H1 (cell line): ENCODE measurements at regions not wholly inside any gene's neighbourhood (a gene's known extent, or its start where the extent isn't known, plus 50 kb on each side); places are given as distances from the start of the nearest gene placed in this dataset.

Experiments
- CTCF ChIA-PET: fragments of 300-600 bp; sonication (Branson Sonifier 250); formaldehyde crosslinking; loops from one replicate; lab custom pipeline; 2021; ENCODE audit not compliant: partially characterized antibody; lab: Charles Lee
- POLR2A ChIA-PET: fragments of 300-600 bp; sonication (Branson Sonifier 250); formaldehyde crosslinking; loops from one replicate; lab custom pipeline; 2021; ENCODE audit warnings: inconsistent platforms; ENCODE audit not compliant: partially characterized antibody; lab: Charles Lee
- DNase-seq, 2 experiments: peaks; one replicate each; pipeline versions ENCODE4 v3.0.0 to v3.0.0-alpha.2; 2010 to 2022; ENCODE audit warnings: low spot score in 2 of 2, low read depth in 1 of 2, mixed read lengths in 1 of 2
- FAIRE-seq: peaks from 2 replicates; lab custom pipeline; 2011; peaks lifted over from hg19 to GRCh38; lab: Jason Lieb, UNC
- H2AFZ ChIP-seq: 2 replicates; pipeline ENCODE4 v1.8.1; 2012; ENCODE audit warnings: low read length, inconsistent platforms
- H2AK5ac ChIP-seq: 2 replicates; pipeline ENCODE4 v1.6.1; 2013; ENCODE audit warnings: low read depth, low read length
- H2BK120ac ChIP-seq: replicated peaks from 2 replicates; pipeline ENCODE3; 2013; ENCODE audit warnings: low read depth, low read length, inconsistent platforms
- H2BK12ac ChIP-seq: 2 replicates; pipeline ENCODE4 v1.6.1; 2013; ENCODE audit warnings: low read depth, low read length
- H2BK15ac ChIP-seq: 2 replicates; pipeline ENCODE4 v1.6.1; 2013; ENCODE audit warnings: low read length
- H2BK20ac ChIP-seq: 2 replicates; pipeline ENCODE4 v1.6.1; 2013; ENCODE audit warnings: low read length
- H2BK5ac ChIP-seq: 2 replicates; pipeline ENCODE4 v1.6.1; 2013; ENCODE audit warnings: low read depth, low read length
- H3K14ac ChIP-seq: 2 replicates; pipeline ENCODE4 v1.6.1; 2013; ENCODE audit warnings: inconsistent platforms; ENCODE audit not compliant: insufficient read length
- H3K18ac ChIP-seq: 2 replicates; pipeline ENCODE4 v1.6.1; 2013; ENCODE audit warnings: low read length; ENCODE audit errors: extremely low read depth
- H3K23ac ChIP-seq: 2 replicates; pipeline ENCODE4 v1.6.1; 2013; ENCODE audit warnings: inconsistent platforms; ENCODE audit not compliant: insufficient read length
- H3K23me2 ChIP-seq: 2 replicates; pipeline ENCODE4 v1.6.1; 2013; ENCODE audit warnings: low read depth, low read length
- H3K27ac ChIP-seq: 2 replicates; pipeline ENCODE4 v1.6.1; 2011; ENCODE audit warnings: low read depth, low read length, inconsistent platforms
- H3K27me3 ChIP-seq, 4 experiments: replicated peaks in 1 of 4; 1 replicate in 1 of 4; 2 replicates in 3 of 4; pipeline versions ENCODE4 v1.6.1 to v1.8.1; 2011 to 2013; ENCODE audit warnings: low read length in 3 of 4, mild to moderate bottlenecking in 3 of 4, inconsistent platforms in 2 of 4, mixed read lengths in 2 of 4, moderate library complexity in 1 of 4; ENCODE audit not compliant: control insufficient read depth in 3 of 4, insufficient read depth in 3 of 4; ENCODE audit errors: extremely low read depth in 1 of 4
- H3K36me3 ChIP-seq, 4 experiments: 2 replicates each; pipeline versions ENCODE4 v1.6.1 to v1.8.1; 2011 to 2013; ENCODE audit warnings: mild to moderate bottlenecking in 4 of 4, low read length in 3 of 4, moderate library complexity in 2 of 4, control low read depth in 1 of 4, inconsistent platforms in 1 of 4; ENCODE audit not compliant: insufficient read depth in 4 of 4, control insufficient read depth in 2 of 4
- H3K4ac ChIP-seq: replicated peaks from 2 replicates; pipeline ENCODE3; 2013; ENCODE audit warnings: low read length, low read depth, mixed read lengths, inconsistent platforms; ENCODE audit not compliant: insufficient read length
- H3K4me1 ChIP-seq, 4 experiments: replicated peaks in 1 of 4; 1 replicate in 1 of 4; 2 replicates in 3 of 4; pipeline versions ENCODE4 v1.6.1 to v1.8.1; 2011 to 2013; ENCODE audit warnings: low read length in 3 of 4, inconsistent platforms in 2 of 4, mixed read lengths in 1 of 4; ENCODE audit not compliant: insufficient read depth in 4 of 4, control insufficient read depth in 3 of 4
- H3K4me2 ChIP-seq, 2 experiments: 2 replicates each; pipeline versions ENCODE4 v1.6.1 to v1.8.1; 2011 to 2013; ENCODE audit warnings: low read depth in 2 of 2, low read length in 2 of 2, control low read depth in 1 of 2, inconsistent platforms in 1 of 2, mild to moderate bottlenecking in 1 of 2; ENCODE audit not compliant: insufficient read depth in 1 of 2
- H3K4me3 ChIP-seq, 4 experiments: fragments of 200-600, 300-600 bp in 1 of 4; sonication (generic), shearing (Covaris generic), sonication (Bioruptor Twin) in 1 of 4; 2 replicates each; pipeline versions ENCODE4 v1.5.1 to v1.8.1; 2011 to 2016; ENCODE audit warnings: low read length in 4 of 4, low read depth in 3 of 4, control low read depth in 2 of 4, inconsistent platforms in 2 of 4, mild to moderate bottlenecking in 2 of 4, mixed read lengths in 1 of 4, moderate library complexity in 1 of 4; ENCODE audit not compliant: insufficient read depth in 2 of 4; ENCODE audit errors: extremely low read depth in 1 of 4
- H3K56ac ChIP-seq: replicated peaks from 2 replicates; pipeline ENCODE3; 2013; ENCODE audit warnings: low read depth, mild to moderate bottlenecking, mixed read lengths, low read length, inconsistent platforms; ENCODE audit not compliant: insufficient read length
- H3K79me1 ChIP-seq: 2 replicates; pipeline ENCODE4 v1.6.1; 2013; ENCODE audit warnings: low read depth, low read length, control low read depth
- H3K79me2 ChIP-seq, 2 experiments: 2 replicates each; pipeline versions ENCODE4 v1.6.1 to v1.8.1; 2012 to 2013; ENCODE audit warnings: low read length in 2 of 2, mild to moderate bottlenecking in 2 of 2, inconsistent platforms in 1 of 2; ENCODE audit not compliant: insufficient read depth in 2 of 2, control insufficient read depth in 1 of 2
- H3K9ac ChIP-seq, 4 experiments: replicated peaks in 1 of 4; 1 replicate in 1 of 4; 2 replicates in 3 of 4; pipeline versions ENCODE4 v1.6.1 to v1.8.1; 2011 to 2013; ENCODE audit warnings: low read depth in 3 of 4, low read length in 3 of 4, control low read depth in 2 of 4, mild to moderate bottlenecking in 2 of 4, moderate library complexity in 2 of 4, inconsistent platforms in 1 of 4; ENCODE audit errors: extremely low read depth in 1 of 4
- H3K9me3 ChIP-seq, 2 experiments: 2 replicates each; pipeline versions ENCODE4 v1.6.1 to v1.8.1; 2012 to 2013; ENCODE audit warnings: mild to moderate bottlenecking in 2 of 2, moderate library complexity in 2 of 2, control low read depth in 1 of 2, inconsistent platforms in 1 of 2, low read depth in 1 of 2, low read length in 1 of 2, mixed read lengths in 1 of 2; ENCODE audit not compliant: insufficient read depth in 2 of 2
- H4K20me1 ChIP-seq, 2 experiments: replicated peaks in 1 of 2; 2 replicates each; pipeline versions ENCODE3 to v1.8.1; 2011 to 2013; ENCODE audit warnings: inconsistent platforms in 2 of 2, low read length in 2 of 2, mild to moderate bottlenecking in 1 of 2; ENCODE audit not compliant: insufficient read depth in 2 of 2, control insufficient read depth in 1 of 2
- H4K5ac ChIP-seq: 2 replicates; pipeline ENCODE4 v1.6.1; 2013; ENCODE audit warnings: low read length, low read depth, mixed read lengths, inconsistent platforms; ENCODE audit not compliant: insufficient read length
- H4K8ac ChIP-seq: 2 replicates; pipeline ENCODE4 v1.8.0; 2013; ENCODE audit warnings: mild to moderate bottlenecking, moderate library complexity, low read length, inconsistent platforms; ENCODE audit not compliant: insufficient read depth; ENCODE audit errors: extremely low read depth
- H4K91ac ChIP-seq: replicated peaks from 2 replicates; pipeline ENCODE3; 2013; ENCODE audit warnings: low read length, mixed read lengths, inconsistent platforms; ENCODE audit not compliant: insufficient read length
- BCL11A ChIP-seq, 2 experiments: IDR thresholded peaks; one replicate each; pipeline ENCODE4 v1.6.1; 2011; ENCODE audit warnings: low read depth in 2 of 2, low read length in 2 of 2, mild to moderate bottlenecking in 2 of 2
- BRCA1 ChIP-seq: IDR thresholded peaks from 2 replicates; pipeline ENCODE4 v1.6.1; 2012; ENCODE audit warnings: low read depth, low read length, improper control_type of control experiment
- CHD2 ChIP-seq: IDR thresholded peaks from 2 replicates; pipeline ENCODE4 v1.6.1; 2012; ENCODE audit warnings: low read length, improper control_type of control experiment
- JUN ChIP-seq: IDR thresholded peaks from 2 replicates; pipeline ENCODE4 v1.6.1; 2011; ENCODE audit warnings: low read depth, mild to moderate bottlenecking, improper control_type of control experiment, low read length
- SAP30 ChIP-seq: fragments of 300-600 bp; sonication (generic); IDR thresholded peaks from 2 replicates; pipeline ENCODE4 v1.7.1; 2012; ENCODE audit warnings: low read length, moderate library complexity, mild to moderate bottlenecking, inconsistent platforms; ENCODE audit not compliant: insufficient read depth, insufficient replicate concordance
- SIX5 ChIP-seq: IDR thresholded peaks from 2 replicates; pipeline ENCODE4 v1.6.1; 2011; ENCODE audit warnings: mild to moderate bottlenecking, low read depth, low read length
- TAF7 ChIP-seq: optimal IDR thresholded peaks from 2 replicates; pipeline ENCODE3; 2011; ENCODE audit warnings: low read depth, mild to moderate bottlenecking, inconsistent platforms, low read length, moderate library complexity, borderline replicate concordance
- TEAD4 ChIP-seq: IDR thresholded peaks from 2 replicates; pipeline ENCODE4 v1.6.1; 2012; ENCODE audit warnings: low read depth, low read length, inconsistent platforms, mixed read lengths
- WGBS, 2 experiments: shearing (Covaris generic) in 1 of 2; methylation state at CpG; one replicate each; pipeline versions ENCODE4 v1.1.6 to v1.1.7; 2013 to 2015; ENCODE audit warnings: low lambda C conversion rate in 2 of 2, mixed read lengths in 2 of 2, inconsistent platforms in 1 of 2, low coverage in 1 of 2, missing lambda C conversion rate in 1 of 2; ENCODE audit not compliant: insufficient replicate concordance in 2 of 2, insufficient coverage in 1 of 2, insufficient read length in 1 of 2; ENCODE audit errors: extremely low coverage in 1 of 2, missing lambda C conversion rate in 1 of 2; 5-methylcytosine and 5-hydroxymethylcytosine counted together
- TF ChIP-seq, protein P1 (sequence below): IDR thresholded peaks from 2 replicates; pipeline ENCODE4 v1.6.1; 2011; ENCODE audit warnings: low read depth, mild to moderate bottlenecking, low read length; ENCODE audit not compliant: insufficient read depth

DNA sequence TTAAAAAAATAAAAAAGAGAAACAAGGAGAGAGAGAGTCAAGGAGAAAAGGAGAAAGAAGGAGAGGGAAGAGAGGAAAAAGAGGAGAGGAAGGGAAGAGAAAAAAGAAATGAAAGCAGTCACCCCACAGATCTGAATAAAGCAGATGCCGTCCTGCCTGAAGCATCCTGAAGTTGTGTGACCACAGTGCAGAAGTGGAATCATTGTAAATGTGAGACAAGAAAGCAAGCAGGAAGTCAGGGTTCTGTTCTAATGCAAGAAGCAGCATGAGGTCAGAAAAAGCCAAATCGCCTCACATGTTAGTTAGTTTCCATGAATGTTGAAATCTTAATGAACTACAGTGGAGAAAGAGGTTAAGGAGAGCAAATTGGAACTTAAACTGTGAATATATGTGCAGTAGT, 692.5 kb downstream of the CENPC start:
- Histone ChIP-seq H3K27ac (no peak overlapping the region), H4K5ac (no peak overlapping the region), H4K20me1 (no peaks in the 10 kb centered on the region), H4K8ac (no peak overlapping the region), H3K4me2 (no peak overlapping the region), H2BK15ac (no peak overlapping the region), H2BK20ac (no peak overlapping the region), H3K23me2 (no peaks in the 10 kb centered on the region), H3K18ac (no peak overlapping the region), H3K27me3 (no peaks in the 10 kb centered on the region), H3K4me3 (no peak overlapping the region), H2BK5ac (no peak overlapping the region), H3K4ac (no peak overlapping the region), H3K14ac (no peak overlapping the region), H3K79me1 (no peaks in the 10 kb centered on the region), H2AFZ (no peak overlapping the region), H3K9ac (no peak overlapping the region), H3K79me2 (no peaks in the 10 kb centered on the region), H3K36me3 (no peaks in the 10 kb centered on the region), H3K4me1 (no peaks in the 10 kb centered on the region), H2AK5ac (no peak overlapping the region), H3K23ac (no peak overlapping the region), H3K56ac (no peak overlapping the region), H3K9me3 (no peaks in the 10 kb centered on the region), H4K91ac (no peak overlapping the region), H2BK12ac (no peak overlapping the region), H2BK120ac (no peak overlapping the region)
- FAIRE-seq: no peak
- no peak for DNase-seq
- POLR2A ChIA-PET: no interaction called here
- CTCF ChIA-PET: no interaction called here
- 83% methylated on average over 2 of the region's 2 CpGs; no CpG with 5 or more reads in 1 of the 2 experiments for WGBS, 2 experiments
- TF ChIP-seq TAF7 (no peak), CHD2 (no peak), TEAD4 (no peak), BCL11A (IDR thresholded peaks at IDR 0.05; ENCODE audit: low read depth in 2 of 2, low read length in 2 of 2) (no peak), JUN (no peak), BRCA1 (no peak), SAP30 (no peak), SIX5 (no peak)
- TF ChIP-seq, protein P1, sequence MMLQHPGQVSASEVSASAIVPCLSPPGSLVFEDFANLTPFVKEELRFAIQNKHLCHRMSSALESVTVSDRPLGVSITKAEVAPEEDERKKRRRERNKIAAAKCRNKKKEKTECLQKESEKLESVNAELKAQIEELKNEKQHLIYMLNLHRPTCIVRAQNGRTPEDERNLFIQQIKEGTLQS: no peak
